Caco-2 (cell line): ENCODE measurements at regions not wholly inside any gene's neighbourhood (a gene's known extent, or its start where the extent isn't known, plus 50 kb on each side); places are given as distances from the start of the nearest gene placed in this dataset.

Source experiments
- BruUV-seq: library from RNA; stranded (reverse); fragments of 400-500 nt; replicated peaks from 2 replicates; lab custom pipeline; 2021; lab: Mats Ljungman, UMichigan
- CTCF ChIA-PET: fragments of 300-600 bp; sonication (Branson Sonifier 250); formaldehyde crosslinking; loops from one replicate; lab custom pipeline; 2022; ENCODE audit warnings: antibody characterized with exemption; lab: Charles Lee
- POLR2A ChIA-PET: fragments of 300-600 bp; sonication (Branson Sonifier 250); formaldehyde crosslinking; loops from one replicate; lab custom pipeline; 2022; ENCODE audit warnings: antibody characterized with exemption; lab: Charles Lee
- DNase-seq, 2 experiments: peaks; one replicate each; pipeline versions ENCODE4 v3.0.0 to v3.0.0-alpha.2; 2020 to 2022
- H3K27me3 ChIP-seq: replicated peaks from 2 replicates; pipeline ENCODE4 v1.6.0; 2011; ENCODE audit warnings: low read length; ENCODE audit not compliant: control insufficient read depth, insufficient read depth
- H3K36me3 ChIP-seq: 2 replicates; pipeline ENCODE4 v1.5.1; 2011; ENCODE audit warnings: low read length; ENCODE audit not compliant: control insufficient read depth, insufficient read depth
- H3K4me1 ChIP-seq: fragments of 250-450 bp; sonication (Bioruptor Pico); 2 replicates; pipeline ENCODE4 v1.5.1; 2020; ENCODE audit warnings: mild to moderate bottlenecking
- H3K4me3 ChIP-seq: 2 replicates; pipeline ENCODE4 v1.5.1; 2011; ENCODE audit warnings: low read depth, mild to moderate bottlenecking, control low read depth, low read length
- H3K9me3 ChIP-seq: fragments of 250-450 bp; sonication (Bioruptor Pico); 2 replicates; pipeline ENCODE4 v1.5.1; 2020; ENCODE audit warnings: mild to moderate bottlenecking, moderate library complexity
- H3K27ac Mint-ChIP-seq: one replicate; pipeline ENCODE4 v1.8.0; 2022; ENCODE audit warnings: mixed read lengths; ENCODE audit not compliant: unreplicated experiment
- H3K27me3 Mint-ChIP-seq: one replicate; pipeline ENCODE4 v1.8.0; 2022; ENCODE audit warnings: mixed read lengths; ENCODE audit not compliant: insufficient read depth, unreplicated experiment
- H3K36me3 Mint-ChIP-seq: one replicate; pipeline ENCODE4 v1.8.0; 2022; ENCODE audit warnings: mild to moderate bottlenecking, mixed read lengths; ENCODE audit not compliant: insufficient read depth, unreplicated experiment
- H3K4me1 Mint-ChIP-seq: one replicate; pipeline ENCODE4 v1.8.0; 2022; ENCODE audit warnings: low read depth, mixed read lengths; ENCODE audit not compliant: unreplicated experiment
- H3K4me3 Mint-ChIP-seq: one replicate; pipeline ENCODE4 v1.8.0; 2022; ENCODE audit warnings: mild to moderate bottlenecking, moderate library complexity, mixed read lengths; ENCODE audit not compliant: unreplicated experiment
- H3K9me3 Mint-ChIP-seq: one replicate; pipeline ENCODE4 v1.8.0; 2022; ENCODE audit warnings: mixed read lengths; ENCODE audit not compliant: unreplicated experiment
- intact Hi-C: fragments of 100-400 bp; cut with micrococcal nuclease; formaldehyde crosslinking; loops from one replicate; pipeline ENCODE4 v1.10.0; 2022; ENCODE audit not compliant: unreplicated experiment
- TF ChIP-seq, protein P1 (sequence below), 2 experiments: fragments of 200-600 bp in 1 of 2; IDR thresholded peaks; 1 replicate in 1 of 2; 2 replicates in 1 of 2; pipeline versions ENCODE4 v1.5.1 to v1.8.0; 2011 to 2022; ENCODE audit warnings: antibody characterized with exemption in 1 of 2, control low read depth in 1 of 2, inconsistent platforms in 1 of 2, low read depth in 1 of 2, low read length in 1 of 2, mild to moderate bottlenecking in 1 of 2, moderate library complexity in 1 of 2; ENCODE audit not compliant: insufficient read depth in 1 of 2, severe bottlenecking in 1 of 2, unreplicated experiment in 1 of 2

DNA sequence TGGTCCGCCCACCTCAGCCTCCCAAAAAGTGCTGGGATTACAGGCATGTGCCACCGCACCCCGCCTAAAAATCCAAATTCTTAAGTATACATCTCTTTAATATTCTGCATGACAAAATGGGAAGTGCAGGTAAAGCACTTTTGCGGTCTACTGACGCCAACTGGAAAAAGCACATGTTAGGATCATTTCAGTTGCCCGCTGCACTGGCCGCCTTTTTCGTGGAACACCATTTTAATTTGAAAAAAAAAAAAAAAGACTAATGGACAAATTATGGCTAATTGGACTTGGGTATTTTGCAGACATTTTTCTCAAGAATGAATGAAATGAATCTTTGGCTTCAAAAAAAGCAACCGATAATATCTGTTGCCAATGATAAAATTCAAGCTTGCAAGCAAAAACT, 129.3 kb upstream of the GPC1 start:
- Mint-ChIP-seq H3K27me3 (no peaks in the 10 kb centered on the region), H3K4me1 (no peaks in the 10 kb centered on the region), H3K27ac (no peak overlapping the region), H3K4me3 (no peak overlapping the region), H3K9me3 (no peaks in the 10 kb centered on the region), H3K36me3 (no peaks in the 10 kb centered on the region)
- BruUV-seq, result no TSS peak
- intact Hi-C loops, result no loop called here
- ChIA-PET POLR2A (no interaction called here), CTCF (no interaction called here)
- TF ChIP-seq, protein P1, sequence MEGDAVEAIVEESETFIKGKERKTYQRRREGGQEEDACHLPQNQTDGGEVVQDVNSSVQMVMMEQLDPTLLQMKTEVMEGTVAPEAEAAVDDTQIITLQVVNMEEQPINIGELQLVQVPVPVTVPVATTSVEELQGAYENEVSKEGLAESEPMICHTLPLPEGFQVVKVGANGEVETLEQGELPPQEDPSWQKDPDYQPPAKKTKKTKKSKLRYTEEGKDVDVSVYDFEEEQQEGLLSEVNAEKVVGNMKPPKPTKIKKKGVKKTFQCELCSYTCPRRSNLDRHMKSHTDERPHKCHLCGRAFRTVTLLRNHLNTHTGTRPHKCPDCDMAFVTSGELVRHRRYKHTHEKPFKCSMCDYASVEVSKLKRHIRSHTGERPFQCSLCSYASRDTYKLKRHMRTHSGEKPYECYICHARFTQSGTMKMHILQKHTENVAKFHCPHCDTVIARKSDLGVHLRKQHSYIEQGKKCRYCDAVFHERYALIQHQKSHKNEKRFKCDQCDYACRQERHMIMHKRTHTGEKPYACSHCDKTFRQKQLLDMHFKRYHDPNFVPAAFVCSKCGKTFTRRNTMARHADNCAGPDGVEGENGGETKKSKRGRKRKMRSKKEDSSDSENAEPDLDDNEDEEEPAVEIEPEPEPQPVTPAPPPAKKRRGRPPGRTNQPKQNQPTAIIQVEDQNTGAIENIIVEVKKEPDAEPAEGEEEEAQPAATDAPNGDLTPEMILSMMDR (IDR thresholded peaks at IDR 0.05; ENCODE audit: insufficient read depth in 1 of 2, low read depth in 1 of 2, low read length in 1 of 2, severe bottlenecking in 1 of 2, unreplicated experiment in 1 of 2), result no peak
- no peaks in the 10 kb centered on the region for H3K9me3 ChIP-seq
- no peak for DNase-seq
- no peaks in the 10 kb centered on the region for H3K4me1 ChIP-seq
- H3K36me3 ChIP-seq, result no peaks in the 10 kb centered on the region
- no peak overlapping the region for H3K4me3 ChIP-seq
- no peaks in the 10 kb centered on the region for H3K27me3 ChIP-seq

DNA sequence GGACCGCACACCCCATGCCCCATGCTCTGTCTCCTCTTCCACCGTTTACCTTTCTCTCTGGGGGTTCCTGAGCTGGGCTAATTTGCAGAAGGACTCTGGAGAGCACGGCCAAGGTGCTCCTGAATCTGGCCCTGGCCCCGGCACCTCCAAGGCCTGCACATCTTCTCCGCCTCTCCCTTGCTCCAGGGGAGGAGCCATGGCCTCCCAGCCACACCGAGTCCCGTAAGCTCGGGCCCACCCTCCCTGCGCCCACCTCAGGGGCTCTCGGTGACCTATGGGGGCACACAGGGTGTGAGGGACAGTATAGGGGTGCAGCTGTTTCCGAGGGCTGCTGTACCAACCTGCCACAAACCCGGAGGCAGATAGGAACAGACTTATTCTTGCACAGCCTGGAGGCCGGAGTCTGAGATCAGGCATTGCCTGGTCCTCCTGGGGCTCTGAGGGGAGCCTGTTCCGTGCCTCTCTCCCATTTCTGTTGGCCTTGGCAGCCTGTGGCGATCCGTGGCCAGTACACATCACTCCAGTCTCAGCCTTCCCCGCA, 127.3 kb upstream of the GPC1 start:
- CTCF ChIA-PET, result no interaction called here
- intact Hi-C loops, result no loop called here
- Mint-ChIP-seq H3K4me1 (no peaks in the 10 kb centered on the region), H3K27me3 (no peaks in the 10 kb centered on the region), H3K27ac (no peak overlapping the region), H3K4me3 (no peak overlapping the region), H3K36me3 (no peaks in the 10 kb centered on the region), H3K9me3 (no peaks in the 10 kb centered on the region)
- H3K27me3 ChIP-seq, result no peaks in the 10 kb centered on the region
- H3K4me1 ChIP-seq, result no peaks in the 10 kb centered on the region
- no peaks in the 10 kb centered on the region for H3K9me3 ChIP-seq
- no peak overlapping the region for H3K4me3 ChIP-seq
- no peaks in the 10 kb centered on the region for H3K36me3 ChIP-seq
- POLR2A ChIA-PET, result no interaction called here
- BruUV-seq, result no TSS peak
- no peak for DNase-seq
- TF ChIP-seq, protein P1 (IDR thresholded peaks at IDR 0.05; ENCODE audit: insufficient read depth in 1 of 2, low read depth in 1 of 2, low read length in 1 of 2, severe bottlenecking in 1 of 2, unreplicated experiment in 1 of 2), result no peak

DNA sequence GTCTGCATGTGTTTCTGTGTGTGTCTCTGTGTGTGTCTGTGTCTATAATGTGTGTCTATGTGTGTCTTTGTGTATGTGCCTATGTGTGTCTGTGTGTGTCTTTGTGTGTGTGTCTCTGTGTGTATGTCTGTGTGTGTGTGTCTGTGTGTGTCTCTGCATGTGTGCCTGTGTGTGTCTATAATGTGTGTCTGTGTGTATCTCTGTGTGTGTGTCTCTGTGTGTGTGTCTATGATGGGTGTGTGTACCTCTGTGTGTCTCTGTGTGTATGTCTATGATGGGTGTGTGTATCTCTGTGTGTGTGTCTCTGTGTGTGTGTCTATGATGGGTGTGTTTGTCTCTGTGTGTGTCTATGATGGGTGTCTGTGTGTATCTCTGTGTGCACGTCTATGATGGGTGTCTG, 126.2 kb upstream of the GPC1 start:
- no peaks in the 10 kb centered on the region for H3K36me3 ChIP-seq
- H3K4me1 ChIP-seq, result no peaks in the 10 kb centered on the region
- intact Hi-C loops, result no loop called here
- H3K4me3 ChIP-seq, result no peak overlapping the region
- no peak overlapping the region for H3K4me3 Mint-ChIP-seq
- no TSS peak for BruUV-seq
- H3K36me3 Mint-ChIP-seq, result no peaks in the 10 kb centered on the region
- ChIA-PET CTCF (no interaction called here), POLR2A (no interaction called here)
- no peaks in the 10 kb centered on the region for H3K9me3 Mint-ChIP-seq
- TF ChIP-seq, protein P1 (IDR thresholded peaks at IDR 0.05; ENCODE audit: insufficient read depth in 1 of 2, low read depth in 1 of 2, low read length in 1 of 2, severe bottlenecking in 1 of 2, unreplicated experiment in 1 of 2), result no peak
- H3K9me3 ChIP-seq, result no peaks in the 10 kb centered on the region
- no peak for DNase-seq
- no peaks in the 10 kb centered on the region for H3K27me3 Mint-ChIP-seq
- no peaks in the 10 kb centered on the region for H3K27me3 ChIP-seq
- H3K4me1 Mint-ChIP-seq, result no peaks in the 10 kb centered on the region
- H3K27ac Mint-ChIP-seq, result no peak overlapping the region
